ENCODE measurements at regions not wholly inside any gene's neighbourhood (a gene's known extent, or its start where the extent isn't known, plus 50 kb on each side); places are given as distances from the start of the nearest gene placed in this dataset.

DNA sequence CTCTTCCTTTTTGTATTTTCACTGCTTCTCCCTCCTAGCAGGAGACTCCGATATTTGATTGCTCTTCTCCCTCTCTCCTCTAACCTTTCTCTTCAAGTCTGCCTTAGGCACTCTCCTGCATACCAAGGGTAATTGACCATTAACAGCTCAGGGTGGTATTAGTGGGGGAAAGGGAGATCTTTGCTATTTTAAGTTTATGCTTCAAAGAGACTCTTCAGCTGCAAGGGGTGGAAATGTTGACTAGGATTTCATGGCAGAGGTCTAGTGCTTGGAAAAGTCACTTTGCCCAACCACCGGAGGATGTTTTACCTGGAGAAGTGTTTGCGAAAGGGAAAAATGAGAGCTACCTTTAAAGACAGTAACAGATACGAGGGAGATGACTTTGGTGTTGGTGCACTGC lies 453.7 kb downstream of the SLC4A3 start:
- DNase-seq (ENCODE audit: low spot score) (no peak), ATAC-seq (no peak), FAIRE-seq (no peak)
- Histone ChIP-seq H4K20me1 (ENCODE audit: insufficient read depth, low read length) (no peaks in the 10 kb centered on the region), H3K9me3 (ENCODE audit: low read length) (no peaks in the 10 kb centered on the region), H3K4me1 (ENCODE audit: insufficient read depth, low read length) (no peaks in the 10 kb centered on the region), H3K27ac (ENCODE audit: extremely low read length, insufficient read depth, low read length) (no peak overlapping the region), H3K79me2 (ENCODE audit: insufficient read depth, low read length) (no peaks in the 10 kb centered on the region), H3K4me3 (replicated peaks in 1 of 3; ENCODE audit: insufficient read depth in 1 of 3, low read depth in 2 of 3, low read length in 3 of 3) (no peak overlapping the region), H2AFZ (ENCODE audit: low read length) (no peak overlapping the region), H3K36me3 (replicated peaks in 1 of 2; ENCODE audit: control insufficient read depth in 1 of 2, insufficient read depth in 2 of 2, low read length in 2 of 2) (no peaks in the 10 kb centered on the region), H3K4me2 (ENCODE audit: low read depth, low read length) (no peak overlapping the region), H3K27me3 (ENCODE audit: control insufficient read depth in 1 of 2, insufficient read depth in 2 of 2, low read length in 2 of 2) (peaks cover 0 to 31% of the 10 kb centered on the region in 2 experiments), H3K9ac (ENCODE audit: insufficient read depth, low read depth, low read length) (no peak overlapping the region)
- intact Hi-C loops (cut with micrococcal nuclease; ENCODE audit: unreplicated experiment), result no loop called here
- no TSS peak for BruUV-seq (replicated peaks)
- WGBS (ENCODE audit: low lambda C conversion rate), result 34% methylated on average over 4 of the region's 4 CpGs
- ChIA-PET CTCF (ENCODE audit: low intra/inter-chr PET ratio, low total read pairs) (no interaction called here), POLR2A (no interaction called here)
- TF ChIP-seq KDM5B (CRISPR knock-in tag; IDR thresholded peaks at IDR 0.05; ENCODE audit: borderline replicate concordance) (no peak), SMC3 (IDR thresholded peaks at IDR 0.05; ENCODE audit: low read length) (no peak), SKI (IDR thresholded peaks at IDR 0.05; ENCODE audit: partially characterized antibody) (no peak), TBL1XR1 (IDR thresholded peaks at IDR 0.05; ENCODE audit: borderline replicate concordance, low read length, partially characterized antibody) (no peak)
- TF ChIP-seq, protein P1, sequence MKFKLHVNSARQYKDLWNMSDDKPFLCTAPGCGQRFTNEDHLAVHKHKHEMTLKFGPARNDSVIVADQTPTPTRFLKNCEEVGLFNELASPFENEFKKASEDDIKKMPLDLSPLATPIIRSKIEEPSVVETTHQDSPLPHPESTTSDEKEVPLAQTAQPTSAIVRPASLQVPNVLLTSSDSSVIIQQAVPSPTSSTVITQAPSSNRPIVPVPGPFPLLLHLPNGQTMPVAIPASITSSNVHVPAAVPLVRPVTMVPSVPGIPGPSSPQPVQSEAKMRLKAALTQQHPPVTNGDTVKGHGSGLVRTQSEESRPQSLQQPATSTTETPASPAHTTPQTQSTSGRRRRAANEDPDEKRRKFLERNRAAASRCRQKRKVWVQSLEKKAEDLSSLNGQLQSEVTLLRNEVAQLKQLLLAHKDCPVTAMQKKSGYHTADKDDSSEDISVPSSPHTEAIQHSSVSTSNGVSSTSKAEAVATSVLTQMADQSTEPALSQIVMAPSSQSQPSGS (CRISPR knock-in tag; IDR thresholded peaks at IDR 0.05), result no peak
- TF ChIP-seq, protein P2, sequence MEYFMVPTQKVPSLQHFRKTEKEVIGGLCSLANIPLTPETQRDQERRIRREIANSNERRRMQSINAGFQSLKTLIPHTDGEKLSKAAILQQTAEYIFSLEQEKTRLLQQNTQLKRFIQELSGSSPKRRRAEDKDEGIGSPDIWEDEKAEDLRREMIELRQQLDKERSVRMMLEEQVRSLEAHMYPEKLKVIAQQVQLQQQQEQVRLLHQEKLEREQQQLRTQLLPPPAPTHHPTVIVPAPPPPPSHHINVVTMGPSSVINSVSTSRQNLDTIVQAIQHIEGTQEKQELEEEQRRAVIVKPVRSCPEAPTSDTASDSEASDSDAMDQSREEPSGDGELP (IDR thresholded peaks at IDR 0.05; ENCODE audit: borderline replicate concordance, low read depth), result no peak
- in situ Hi-C loops (cut with HindIII; ENCODE audit: extremely low pct_ligation_motif_present, low pct_unique_long_range_greater_than_20kb), result no loop called here

GRCh38 chr2:220090050-220090449 lies 462.6 kb downstream of the SLC4A3 start:
- in situ Hi-C loops (cut with HindIII; ENCODE audit: extremely low pct_ligation_motif_present, low pct_unique_long_range_greater_than_20kb) (no loop called here), intact Hi-C loops (cut with micrococcal nuclease; ENCODE audit: unreplicated experiment) (no loop called here)
- no peaks in the 10 kb centered on the region for H3K79me2 ChIP-seq (ENCODE audit: insufficient read depth, low read length)
- no TSS peak for BruUV-seq (replicated peaks)
- ATAC-seq, result no peak
- no peaks in the 10 kb centered on the region; a peak in 1 of 5 replicates for H3K27me3 ChIP-seq (ENCODE audit: control insufficient read depth in 1 of 2, insufficient read depth in 2 of 2, low read length in 2 of 2)
- no peaks in the 10 kb centered on the region for H3K9me3 ChIP-seq (ENCODE audit: low read length)
- POLR2A ChIA-PET, result no interaction called here
- H3K4me1 ChIP-seq (ENCODE audit: insufficient read depth, low read length), result no peaks in the 10 kb centered on the region
- no peak overlapping the region for H2AFZ ChIP-seq (ENCODE audit: low read length)
- no peak overlapping the region for H3K27ac ChIP-seq (ENCODE audit: extremely low read length, insufficient read depth, low read length)
- H3K36me3 ChIP-seq (replicated peaks in 1 of 2; ENCODE audit: control insufficient read depth in 1 of 2, insufficient read depth in 2 of 2, low read length in 2 of 2), result no peaks in the 10 kb centered on the region
- WGBS (ENCODE audit: low lambda C conversion rate), result 4% methylated on average over 3 of the region's 3 CpGs
- no peaks in the 10 kb centered on the region for H4K20me1 ChIP-seq (ENCODE audit: insufficient read depth, low read length)
- CTCF ChIA-PET (ENCODE audit: low intra/inter-chr PET ratio, low total read pairs), result no interaction called here
- FAIRE-seq, result no peak
- no peak overlapping the region for H3K4me3 ChIP-seq (replicated peaks in 1 of 3; ENCODE audit: insufficient read depth in 1 of 3, low read depth in 2 of 3, low read length in 3 of 3)
- DNase-seq (ENCODE audit: low spot score), result no peak
- no peak overlapping the region for H3K4me2 ChIP-seq (ENCODE audit: low read depth, low read length)
- H3K9ac ChIP-seq (ENCODE audit: insufficient read depth, low read depth, low read length), result no peak overlapping the region
- TF ChIP-seq ZNF792 (CRISPR knock-in tag; IDR thresholded peaks at IDR 0.05) (no peak), FOXP1 (IDR thresholded peaks at IDR 0.05) (no peak), FOXP1 (CRISPR knock-in tag; IDR thresholded peaks at IDR 0.05) (no peak), ZMYM2 (CRISPR knock-in tag; IDR thresholded peaks at IDR 0.05) (no peak), TP53 (CRISPR knock-in tag; conservative IDR thresholded peaks at IDR 0.05) (no peak), ZNF564 (CRISPR knock-in tag; IDR thresholded peaks at IDR 0.05) (no peak), TIGD3 (CRISPR knock-in tag; IDR thresholded peaks at IDR 0.05; ENCODE audit: borderline replicate concordance) (no peak), ZNF280D (CRISPR knock-in tag; IDR thresholded peaks at IDR 0.05) (no peak), REPIN1 (CRISPR knock-in tag; IDR thresholded peaks at IDR 0.05; ENCODE audit: borderline replicate concordance, low read depth) (no peak)
